HCT116 (cell line): ENCODE measurements at regions not wholly inside any gene's neighbourhood (a gene's known extent, or its start where the extent isn't known, plus 50 kb on each side); places are given as distances from the start of the nearest gene placed in this dataset.

Experiments
- ATAC-seq: fragments of 200-7000 bp; cut with Tn5 transposase; 2 replicates; pipeline ENCODE4 v1.9.1; 2020; ENCODE audit warnings: mild to moderate bottlenecking, moderate library complexity
- BruUV-seq: library from RNA; stranded (reverse); fragments of 400-500 nt; replicated peaks from 2 replicates; lab custom pipeline; 2021; lab: Mats Ljungman, UMichigan
- CTCF ChIA-PET: fragments of 300-600 bp; sonication (Branson Sonifier 250); formaldehyde crosslinking; loops from one replicate; lab custom pipeline; 2021; ENCODE audit warnings: antibody characterized with exemption; lab: Charles Lee
- POLR2A ChIA-PET: fragments of 300-600, 350-600 bp; sonication (Branson Sonifier 250); formaldehyde crosslinking; loops from one replicate; lab custom pipeline; 2021; ENCODE audit warnings: antibody characterized with exemption; lab: Charles Lee
- RAD21 ChIA-PET, 2 experiments: fragments of 300-600 bp; sonication (Branson Sonifier 250); formaldehyde crosslinking; loops; one replicate each; lab custom pipeline; 2023; ENCODE audit warnings: low total read pairs in 2 of 2; ENCODE audit not compliant: uncharacterized antibody in 2 of 2, unreplicated experiment in 2 of 2, low non-redundant PET in 1 of 2; lab: Charles Lee
- DNase-seq: peaks from one replicate; pipeline ENCODE4 v3.0.0-alpha.2; 2010; ENCODE audit warnings: low read depth, low spot score
- H2AFZ ChIP-seq: fragments of 200-600 bp; shearing (Covaris generic), sonication (generic); 2 replicates; pipeline ENCODE4 v1.6.1; 2017; ENCODE audit warnings: low read depth, mixed run types, mixed read lengths, antibody characterized with exemption, low read length; ENCODE audit not compliant: poor library complexity, severe bottlenecking
- H3K27ac ChIP-seq: 2 replicates; pipeline ENCODE4 v1.5.1; 2012; ENCODE audit warnings: low read depth, low read length
- H3K27me3 ChIP-seq: fragments of 200-600 bp; sonication (generic); 2 replicates; pipeline ENCODE4 v1.6.1; 2016; ENCODE audit warnings: mixed run types, low read length, mixed read lengths; ENCODE audit not compliant: insufficient read depth
- H3K36me3 ChIP-seq, 2 experiments: fragments of 200-500 bp in 1 of 2; fragments of 200-600 bp in 1 of 2; sonication (Bioruptor generic) in 1 of 2; sonication (generic) in 1 of 2; 2 replicates each; pipeline versions ENCODE4 v1.5.1 to v1.6.1; 2014 to 2016; ENCODE audit warnings: low read length in 2 of 2, inconsistent platforms in 1 of 2, mixed read lengths in 1 of 2, mixed run types in 1 of 2; ENCODE audit not compliant: insufficient read depth in 2 of 2, control insufficient read depth in 1 of 2
- H3K4me1 ChIP-seq, 2 experiments: fragments of 200-600 bp in 1 of 2; sonication (generic) in 1 of 2; 2 replicates each; pipeline versions ENCODE4 v1.5.1 to v1.6.1; 2012 to 2017; ENCODE audit warnings: low read length in 2 of 2, inconsistent platforms in 1 of 2, mild to moderate bottlenecking in 1 of 2, mixed read lengths in 1 of 2, mixed run types in 1 of 2, moderate library complexity in 1 of 2; ENCODE audit not compliant: insufficient read depth in 2 of 2, control insufficient read depth in 1 of 2
- H3K4me2 ChIP-seq: fragments of 200-600 bp; sonication (generic); 2 replicates; pipeline ENCODE4 v1.6.1; 2017; ENCODE audit warnings: mixed run types, low read length, mixed read lengths
- H3K4me3 ChIP-seq, 2 experiments: fragments of 200-600 bp in 1 of 2; sonication (generic) in 1 of 2; replicated peaks in 1 of 2; 2 replicates each; pipeline ENCODE4 v1.5.1; 2011 to 2016; ENCODE audit warnings: low read length in 2 of 2, control low read depth in 1 of 2, low read depth in 1 of 2, mild to moderate bottlenecking in 1 of 2, mixed read lengths in 1 of 2, mixed run types in 1 of 2
- H3K79me2 ChIP-seq: fragments of 200-600 bp; sonication (generic); 2 replicates; pipeline ENCODE4 v1.6.1; 2017; ENCODE audit warnings: mild to moderate bottlenecking, mixed run types, low read length, moderate library complexity, mixed read lengths; ENCODE audit not compliant: insufficient read depth
- H3K9ac ChIP-seq: fragments of 200-600 bp; sonication (generic); 2 replicates; pipeline ENCODE4 v1.6.1; 2016; ENCODE audit warnings: low read length, mixed read lengths
- H3K9me2 ChIP-seq: fragments of 200-600 bp; sonication (generic), shearing (Covaris generic); 2 replicates; pipeline ENCODE4 v1.6.1; 2017; ENCODE audit warnings: mixed run types, mild to moderate bottlenecking, moderate library complexity; ENCODE audit not compliant: insufficient read depth
- H3K9me3 ChIP-seq, 2 experiments: fragments of 200-500 bp in 1 of 2; fragments of 200-600 bp in 1 of 2; sonication (Bioruptor generic) in 1 of 2; sonication (generic) in 1 of 2; 2 replicates each; pipeline ENCODE4 v1.6.1; 2014 to 2017; ENCODE audit warnings: low read length in 2 of 2, mixed read lengths in 2 of 2, inconsistent platforms in 1 of 2, low read depth in 1 of 2, mild to moderate bottlenecking in 1 of 2, mixed run types in 1 of 2, moderate library complexity in 1 of 2; ENCODE audit not compliant: control insufficient read depth in 1 of 2, insufficient read depth in 1 of 2
- H4K20me1 ChIP-seq: fragments of 200-600 bp; sonication (generic), shearing (Covaris generic); 2 replicates; pipeline ENCODE4 v1.6.1; 2017; ENCODE audit warnings: mixed run types, mild to moderate bottlenecking, moderate library complexity; ENCODE audit not compliant: insufficient read depth
- ATF3 ChIP-seq: IDR thresholded peaks from 2 replicates; pipeline ENCODE4 v1.6.1; 2012
- CBX3 ChIP-seq: IDR thresholded peaks from 2 replicates; pipeline ENCODE4 v1.6.1; 2012; ENCODE audit warnings: low read depth
- CTCF ChIP-seq, 3 experiments: fragments of 200-600 bp in 1 of 3; sonication (generic) in 1 of 3; IDR thresholded peaks in 2 of 3; conservative IDR thresholded peaks in 1 of 3; 2 replicates each; pipeline ENCODE4 v1.5.1; 2012 to 2017; ENCODE audit warnings: low read depth in 2 of 3, low read length in 2 of 3, antibody characterized with exemption in 1 of 3, borderline replicate concordance in 1 of 3, control low read depth in 1 of 3, mild to moderate bottlenecking in 1 of 3, mixed read lengths in 1 of 3, mixed run types in 1 of 3, moderate library complexity in 1 of 3; ENCODE audit not compliant: insufficient read depth in 1 of 3
- EGR1 ChIP-seq: IDR thresholded peaks from 2 replicates; pipeline ENCODE4 v1.6.1; 2012; ENCODE audit warnings: low read depth
- ELF1 ChIP-seq: IDR thresholded peaks from 2 replicates; pipeline ENCODE4 v1.6.1; 2012; ENCODE audit warnings: low read depth, borderline replicate concordance
- EZH2 ChIP-seq: fragments of 200-600 bp; sonication (generic); IDR thresholded peaks from 2 replicates; pipeline ENCODE4 v1.6.1; 2017; ENCODE audit warnings: antibody characterized with exemption, mixed run types
- JUND ChIP-seq: IDR thresholded peaks from 2 replicates; pipeline ENCODE4 v1.6.1; 2012
- MAX ChIP-seq: IDR thresholded peaks from 2 replicates; pipeline ENCODE4 v1.6.1; 2012
- POLR2A ChIP-seq: IDR thresholded peaks from 2 replicates; pipeline ENCODE4 v1.7.0; 2011; ENCODE audit warnings: borderline replicate concordance; ENCODE audit not compliant: insufficient read depth, insufficient read length; ENCODE audit errors: extremely low read depth
- SIN3A ChIP-seq: IDR thresholded peaks from 2 replicates; pipeline ENCODE4 v1.6.1; 2012; ENCODE audit warnings: low read depth
- TCF7L2 ChIP-seq: IDR thresholded peaks from 2 replicates; pipeline ENCODE4 v1.7.0; 2011; ENCODE audit warnings: borderline replicate concordance, inconsistent platforms; ENCODE audit not compliant: insufficient read depth, insufficient read length; ENCODE audit errors: extremely low read depth
- ZFX ChIP-seq: fragments of 450-650 bp; IDR thresholded peaks from 2 replicates; pipeline ENCODE4 v1.6.1; 2017
- intact Hi-C: fragments of 100-400 bp; cut with micrococcal nuclease; formaldehyde crosslinking; loops from 2 replicates; pipeline ENCODE4 v1.10.0; 2022

- CTCF ChIA-PET, result no interaction called here
- H3K79me2 ChIP-seq, result no peaks in the 10 kb centered on the region
- no peaks in the 10 kb centered on the region for H3K9me2 ChIP-seq
- ATAC-seq, result no peak
- H3K27ac ChIP-seq, result no peak overlapping the region
- H3K4me1 ChIP-seq, result no peaks in the 10 kb centered on the region
- peaks cover 54% of the 10 kb centered on the region for H3K27me3 ChIP-seq
- no peak for TF ChIP-seq ZFX
- TF ChIP-seq CTCF (IDR thresholded peaks at IDR 0.05 in 2 of 3, conservative IDR thresholded peaks at IDR 0.05 in 1 of 3; ENCODE audit: borderline replicate concordance in 1 of 3, insufficient read depth in 1 of 3, low read depth in 2 of 3, low read length in 2 of 3), result no peak
- TF ChIP-seq JUND, result no peak
- no peak for TF ChIP-seq CBX3
- no peak for TF ChIP-seq ATF3
- no peak for TF ChIP-seq MAX
- no peak for TF ChIP-seq POLR2A
- TF ChIP-seq, all 23 proteins: peak for 0
- intact Hi-C loops, result no loop called here
- Histone ChIP-seq H3K9me3 (no peaks in the 10 kb centered on the region), H4K20me1 (no peaks in the 10 kb centered on the region), H3K4me3 (no peak overlapping the region), H3K9ac (no peak overlapping the region), H3K36me3 (no peaks in the 10 kb centered on the region), H3K4me2 (no peak overlapping the region), H2AFZ (no peak overlapping the region)
- RAD21 ChIA-PET, result no interaction called here
- no peak for DNase-seq
- BruUV-seq, result no TSS peak
- POLR2A ChIA-PET, result no interaction called here
These were observed 174.8 kb upstream of the HEY2 start for GRCh38 chr6:125574604-125575003.

GRCh38 chr6:125577124-125577662 is 172.2 kb upstream of the HEY2 start:
- Histone ChIP-seq H3K79me2 (no peaks in the 10 kb centered on the region), H3K9me3 (no peaks in the 10 kb centered on the region), H2AFZ (no peak overlapping the region), H3K4me3 (no peak overlapping the region), H3K4me1 (no peaks in the 10 kb centered on the region), H3K4me2 (no peak overlapping the region), H4K20me1 (no peaks in the 10 kb centered on the region), H3K27ac (no peak overlapping the region), H3K9me2 (no peaks in the 10 kb centered on the region), H3K9ac (no peak overlapping the region), H3K27me3 (peaks cover 54% of the 10 kb centered on the region), H3K36me3 (no peaks in the 10 kb centered on the region)
- no TSS peak for BruUV-seq
- intact Hi-C loops, result no loop called here
- ATAC-seq, result no peak
- ChIA-PET RAD21 (no interaction called here), POLR2A (no interaction called here), CTCF (no interaction called here)
- no peak for DNase-seq
- TF ChIP-seq EZH2, result no peak
- no peak for TF ChIP-seq SIN3A
- no peak for TF ChIP-seq TCF7L2
- TF ChIP-seq CTCF (IDR thresholded peaks at IDR 0.05 in 2 of 3, conservative IDR thresholded peaks at IDR 0.05 in 1 of 3; ENCODE audit: borderline replicate concordance in 1 of 3, insufficient read depth in 1 of 3, low read depth in 2 of 3, low read length in 2 of 3), result no peak
- TF ChIP-seq POLR2A, result no peak
- no peak for TF ChIP-seq CBX3
- TF ChIP-seq ELF1, result no peak
- no peak for TF ChIP-seq ATF3
- no peak for TF ChIP-seq EGR1
